ENCODE measurements at regions not wholly inside any gene's neighbourhood (a gene's known extent, or its start where the extent isn't known, plus 50 kb on each side); places are given as distances from the start of the nearest gene placed in this dataset.

DNA sequence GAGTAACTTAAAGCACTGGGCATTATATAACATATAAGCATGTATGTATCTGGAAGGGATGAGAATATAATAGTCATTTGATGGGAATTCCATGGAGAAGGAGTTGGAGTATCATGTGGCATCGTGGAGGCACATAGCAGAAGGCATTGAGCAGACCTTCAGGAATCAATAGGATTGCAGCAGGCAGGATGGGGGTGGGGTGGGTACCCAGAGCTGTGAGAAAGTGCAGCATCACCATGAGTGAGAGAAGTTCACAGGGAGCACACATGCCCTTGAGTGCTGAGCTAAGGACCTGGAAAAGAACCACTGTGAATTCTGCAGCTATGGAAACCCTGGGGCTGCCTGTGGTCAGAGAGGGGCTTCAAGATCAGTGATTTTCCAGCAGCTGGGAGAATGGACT, 57.3 kb downstream of the MED10 start:
- no peak overlapping the region for H3K4me3 Mint-ChIP-seq (ENCODE audit: low read depth, unreplicated experiment)
- H3K27me3 Mint-ChIP-seq (ENCODE audit: unreplicated experiment): no peaks in the 10 kb centered on the region
- TF ChIP-seq CTCF (IDR thresholded peaks at IDR 0.05; ENCODE audit: unreplicated experiment): no peak
- DNase-seq: no peak
- H3K36me3 Mint-ChIP-seq (ENCODE audit: insufficient read depth, unreplicated experiment): no peaks in the 10 kb centered on the region
- intact Hi-C loops (cut with micrococcal nuclease; ENCODE audit: unreplicated experiment): no loop called here
- H3K4me1 Mint-ChIP-seq (ENCODE audit: low read depth, unreplicated experiment): no peaks in the 10 kb centered on the region
- BruUV-seq (replicated peaks): no TSS peak
- no peak overlapping the region for H3K27ac Mint-ChIP-seq (ENCODE audit: unreplicated experiment)
- CTCF ChIA-PET: no interaction called here
- H3K9me3 Mint-ChIP-seq (ENCODE audit: low read depth, unreplicated experiment): peaks cover 2% of the 10 kb centered on the region

- Mint-ChIP-seq H3K9me3 (ENCODE audit: low read depth, unreplicated experiment) (peaks cover 4% of the 10 kb centered on the region), H3K27me3 (ENCODE audit: unreplicated experiment) (peaks cover 7% of the 10 kb centered on the region), H3K36me3 (ENCODE audit: insufficient read depth, unreplicated experiment) (no peaks in the 10 kb centered on the region), H3K4me3 (ENCODE audit: low read depth, unreplicated experiment) (no peak overlapping the region), H3K4me1 (ENCODE audit: low read depth, unreplicated experiment) (no peaks in the 10 kb centered on the region), H3K27ac (ENCODE audit: unreplicated experiment) (no peak overlapping the region)
- BruUV-seq (replicated peaks): no TSS peak
- intact Hi-C loops (cut with micrococcal nuclease; ENCODE audit: unreplicated experiment): no loop called here
- CTCF ChIA-PET: no interaction called here
- DNase-seq: no peak
- no peak for TF ChIP-seq CTCF (IDR thresholded peaks at IDR 0.05; ENCODE audit: unreplicated experiment)
Observed at GRCh38 chr5:6319116-6319515, 59.2 kb downstream of the MED10 start.

DNA sequence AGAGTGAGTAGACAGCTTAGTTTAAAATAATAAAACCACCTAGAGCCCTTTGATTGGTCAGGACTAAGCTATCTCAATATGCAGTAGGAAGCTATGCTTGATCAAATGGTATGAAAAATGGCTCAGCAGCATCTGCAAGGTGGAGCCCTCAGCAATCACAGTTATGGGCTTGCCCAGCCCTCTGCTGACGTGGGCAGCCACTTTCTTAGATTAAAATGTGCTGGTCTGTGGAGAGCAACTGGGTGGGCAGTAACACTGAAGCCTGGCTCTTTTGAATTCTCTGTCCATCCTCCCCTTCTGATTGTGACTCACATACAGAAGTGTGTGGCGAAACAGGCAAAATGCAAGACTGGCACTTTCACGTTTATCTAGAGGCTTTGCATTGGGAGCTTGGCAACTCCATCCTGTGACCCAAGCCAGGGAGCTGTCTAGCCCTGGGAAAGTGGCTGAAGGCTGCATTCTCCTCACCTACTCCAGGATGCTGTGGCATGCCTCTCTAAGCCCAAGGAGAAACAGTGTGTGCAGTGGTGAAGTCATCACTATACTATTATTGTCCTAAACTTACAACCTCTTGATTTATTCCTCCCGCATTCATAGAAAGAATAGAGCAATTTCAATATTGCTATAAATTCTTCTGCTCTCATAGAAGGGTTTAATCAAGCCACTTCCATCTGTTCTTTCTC, 61.1 kb downstream of the MED10 start:
- H3K27me3 Mint-ChIP-seq (ENCODE audit: unreplicated experiment): peaks cover 9% of the 10 kb centered on the region
- no TSS peak for BruUV-seq (replicated peaks)
- DNase-seq: no peak
- H3K36me3 Mint-ChIP-seq (ENCODE audit: insufficient read depth, unreplicated experiment): no peaks in the 10 kb centered on the region
- CTCF ChIA-PET: no interaction called here
- no peak overlapping the region for H3K27ac Mint-ChIP-seq (ENCODE audit: unreplicated experiment)
- no peak overlapping the region for H3K4me3 Mint-ChIP-seq (ENCODE audit: low read depth, unreplicated experiment)
- TF ChIP-seq CTCF (IDR thresholded peaks at IDR 0.05; ENCODE audit: unreplicated experiment): no peak
- H3K4me1 Mint-ChIP-seq (ENCODE audit: low read depth, unreplicated experiment): no peaks in the 10 kb centered on the region
- peaks cover 2% of the 10 kb centered on the region for H3K9me3 Mint-ChIP-seq (ENCODE audit: low read depth, unreplicated experiment)
- intact Hi-C loops (cut with micrococcal nuclease; ENCODE audit: unreplicated experiment): no loop called here

DNA sequence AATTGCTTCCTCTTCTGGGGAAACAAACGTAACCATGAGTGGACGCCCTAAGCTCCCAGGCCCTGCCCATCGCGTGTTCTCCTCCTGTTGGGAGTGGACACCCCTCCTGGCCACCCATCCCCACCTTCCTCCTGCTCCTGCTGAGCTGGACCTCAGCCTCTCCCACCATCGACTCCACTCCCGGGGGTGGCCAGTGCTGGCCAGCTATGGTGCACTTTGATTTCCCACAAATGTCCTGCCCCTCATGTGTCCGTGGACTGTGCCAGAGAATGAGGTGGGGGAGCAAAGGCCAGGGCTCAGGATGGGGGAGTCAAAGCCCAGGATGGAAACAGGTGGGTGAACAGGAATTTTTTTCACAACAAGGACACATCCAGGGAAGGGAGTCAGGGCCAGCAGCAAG, 62.8 kb downstream of the MED10 start:
- CTCF ChIA-PET: no interaction called here
- Mint-ChIP-seq H3K27ac (ENCODE audit: unreplicated experiment) (no peak overlapping the region), H3K4me1 (ENCODE audit: low read depth, unreplicated experiment) (no peaks in the 10 kb centered on the region), H3K4me3 (ENCODE audit: low read depth, unreplicated experiment) (no peak overlapping the region), H3K36me3 (ENCODE audit: insufficient read depth, unreplicated experiment) (no peaks in the 10 kb centered on the region), H3K9me3 (ENCODE audit: low read depth, unreplicated experiment) (peaks cover 2% of the 10 kb centered on the region), H3K27me3 (ENCODE audit: unreplicated experiment) (peaks cover 9% of the 10 kb centered on the region)
- BruUV-seq (replicated peaks): no TSS peak
- DNase-seq: no peak
- no peak for TF ChIP-seq CTCF (IDR thresholded peaks at IDR 0.05; ENCODE audit: unreplicated experiment)
- intact Hi-C loops (cut with micrococcal nuclease; ENCODE audit: unreplicated experiment): no loop called here

Data from Calu3 (cell line).